Upper lobe of left lung (tissue), 6 donors: ENCODE measurements at regions not wholly inside any gene's neighbourhood (a gene's known extent, or its start where the extent isn't known, plus 50 kb on each side); places are given as distances from the start of the nearest gene placed in this dataset.

ENCODE experiments used
- ATAC-seq, 2 donors: fragments of 200-7000 bp; cut with Tn5 transposase; one replicate each; pipeline ENCODE4 v1.9.1; 2022; ENCODE audit warnings: mild to moderate bottlenecking in 2 of 2, moderate library complexity in 2 of 2; ENCODE audit not compliant: low FRiP score in 2 of 2
- DNase-seq, 2 donors: peaks; one replicate each; pipeline ENCODE4 v3.0.0-alpha.2; 2019 to 2020
- H3K27ac ChIP-seq, 4 donors: fragments of 200-600 bp; sonication (generic); one replicate each; pipeline ENCODE4 v1.5.1; 2016 to 2019
- H3K27me3 ChIP-seq, 4 donors: fragments of 200-600 bp; sonication (generic); one replicate each; pipeline ENCODE4 v1.5.1; 2017 to 2019
- H3K36me3 ChIP-seq, 4 donors: fragments of 200-600 bp; sonication (generic); one replicate each; pipeline ENCODE4 v1.5.1; 2016 to 2019
- H3K4me1 ChIP-seq, 4 donors: fragments of 200-600 bp; sonication (generic); one replicate each; pipeline ENCODE4 v1.5.1; 2018 to 2019
- H3K4me3 ChIP-seq, 4 donors: fragments of 200-600 bp; sonication (generic); one replicate each; pipeline ENCODE4 v1.5.1; 2017 to 2019; ENCODE audit warnings: mild to moderate bottlenecking in 2 of 4, moderate library complexity in 1 of 4
- H3K9me3 ChIP-seq, 4 donors: fragments of 200-600 bp; sonication (generic); one replicate each; pipeline ENCODE4 v1.5.1; 2018 to 2019
- EP300 ChIP-seq, 4 donors: sonication (generic); formaldehyde crosslinking; IDR thresholded peaks; one replicate each; pipeline ENCODE4 v1.5.1; 2017; ENCODE audit warnings: antibody characterized with exemption in 4 of 4, control low read depth in 2 of 4
- POLR2A ChIP-seq, 4 donors: fragments of 450-650 bp; IDR thresholded peaks; one replicate each; pipeline ENCODE4 v1.5.1; 2016 to 2017; ENCODE audit warnings: antibody characterized with exemption in 4 of 4, mild to moderate bottlenecking in 2 of 4
- POLR2AphosphoS5 ChIP-seq, 2 donors: sonication (generic); formaldehyde crosslinking; IDR thresholded peaks; one replicate each; pipeline ENCODE4 v1.5.1; 2017; ENCODE audit warnings: antibody characterized with exemption in 2 of 2
- WGBS, 2 donors: methylation state at CpG; one replicate each; pipeline ENCODE4 v1.1.5; 2017 to 2018; 5-methylcytosine and 5-hydroxymethylcytosine counted together
- TF ChIP-seq, protein P1 (sequence below), 6 experiments: fragments of 450-650 bp in 4 of 6; fragments of 200-600 bp in 2 of 6; sonication (generic) in 2 of 6; IDR thresholded peaks; one replicate each; pipeline ENCODE4 v1.5.1; 2016 to 2019; ENCODE audit warnings: antibody characterized with exemption in 6 of 6
- donor health status: DM: no; HTN: no; CAD: no; lungs with moderate emphysema.
- donor health status: DM: no; HTN: yes; CAD: no; lungs with severe emphysema.

GRCh38 chr6:6376845-6377244 lies 56.4 kb upstream of the F13A1 start:
- no peak for TF ChIP-seq POLR2AphosphoS5 (IDR thresholded peaks at IDR 0.05)
- no peak for TF ChIP-seq POLR2A (IDR thresholded peaks at IDR 0.05)
- TF ChIP-seq, protein P1, sequence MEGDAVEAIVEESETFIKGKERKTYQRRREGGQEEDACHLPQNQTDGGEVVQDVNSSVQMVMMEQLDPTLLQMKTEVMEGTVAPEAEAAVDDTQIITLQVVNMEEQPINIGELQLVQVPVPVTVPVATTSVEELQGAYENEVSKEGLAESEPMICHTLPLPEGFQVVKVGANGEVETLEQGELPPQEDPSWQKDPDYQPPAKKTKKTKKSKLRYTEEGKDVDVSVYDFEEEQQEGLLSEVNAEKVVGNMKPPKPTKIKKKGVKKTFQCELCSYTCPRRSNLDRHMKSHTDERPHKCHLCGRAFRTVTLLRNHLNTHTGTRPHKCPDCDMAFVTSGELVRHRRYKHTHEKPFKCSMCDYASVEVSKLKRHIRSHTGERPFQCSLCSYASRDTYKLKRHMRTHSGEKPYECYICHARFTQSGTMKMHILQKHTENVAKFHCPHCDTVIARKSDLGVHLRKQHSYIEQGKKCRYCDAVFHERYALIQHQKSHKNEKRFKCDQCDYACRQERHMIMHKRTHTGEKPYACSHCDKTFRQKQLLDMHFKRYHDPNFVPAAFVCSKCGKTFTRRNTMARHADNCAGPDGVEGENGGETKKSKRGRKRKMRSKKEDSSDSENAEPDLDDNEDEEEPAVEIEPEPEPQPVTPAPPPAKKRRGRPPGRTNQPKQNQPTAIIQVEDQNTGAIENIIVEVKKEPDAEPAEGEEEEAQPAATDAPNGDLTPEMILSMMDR (IDR thresholded peaks at IDR 0.05), result no peak
- no peak for TF ChIP-seq EP300 (IDR thresholded peaks at IDR 0.05)
- no peaks in the 10 kb centered on the region for H3K4me1 ChIP-seq
- DNase-seq (no peak), ATAC-seq (no peak)
- H3K36me3 ChIP-seq, result no peaks in the 10 kb centered on the region
- H3K27ac ChIP-seq, result no peak overlapping the region
- no peaks in the 10 kb centered on the region for H3K9me3 ChIP-seq
- WGBS, 2 donors, result 85 to 91% methylated on average over 4 to 6 of the region's 6 CpGs
- no peaks in the 10 kb centered on the region for H3K27me3 ChIP-seq
- no peak overlapping the region for H3K4me3 ChIP-seq

DNA sequence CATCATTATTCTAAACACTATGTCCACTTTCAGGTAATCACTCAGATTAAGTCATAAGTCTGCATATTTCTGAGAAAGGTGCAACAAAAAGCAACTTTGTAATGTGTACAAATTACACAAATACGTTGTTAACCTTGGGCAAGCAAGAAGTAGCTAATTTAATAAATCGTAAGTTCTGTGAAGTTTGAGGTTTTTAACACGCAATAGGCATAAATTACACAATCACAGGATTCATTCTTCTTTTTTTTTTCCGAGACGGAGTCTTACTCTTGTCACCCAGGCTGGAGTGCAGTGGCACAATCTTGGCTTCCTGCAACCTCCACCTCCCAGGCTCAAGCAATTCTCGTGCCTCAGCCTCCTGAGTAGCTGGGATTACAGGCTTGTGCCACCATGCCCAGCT lies 57.2 kb upstream of the F13A1 start:
- DNase-seq, result peak in 1 of 2 donors; percentile 31
- 70 to 79% methylated on average over 6 of the region's 6 CpGs for WGBS, 2 donors
- TF ChIP-seq POLR2AphosphoS5 (IDR thresholded peaks at IDR 0.05) (no peak), POLR2A (IDR thresholded peaks at IDR 0.05) (no peak), EP300 (IDR thresholded peaks at IDR 0.05) (no peak)
- TF ChIP-seq, protein P1 (IDR thresholded peaks at IDR 0.05), result no peak
- Histone ChIP-seq H3K27ac (peak overlapping the region in 1 of 4 donors; percentile 30), H3K4me3 (no peak overlapping the region), H3K36me3 (no peaks in the 10 kb centered on the region), H3K4me1 (no peaks in the 10 kb centered on the region), H3K27me3 (no peaks in the 10 kb centered on the region), H3K9me3 (no peaks in the 10 kb centered on the region)
- ATAC-seq, result no peak

DNA sequence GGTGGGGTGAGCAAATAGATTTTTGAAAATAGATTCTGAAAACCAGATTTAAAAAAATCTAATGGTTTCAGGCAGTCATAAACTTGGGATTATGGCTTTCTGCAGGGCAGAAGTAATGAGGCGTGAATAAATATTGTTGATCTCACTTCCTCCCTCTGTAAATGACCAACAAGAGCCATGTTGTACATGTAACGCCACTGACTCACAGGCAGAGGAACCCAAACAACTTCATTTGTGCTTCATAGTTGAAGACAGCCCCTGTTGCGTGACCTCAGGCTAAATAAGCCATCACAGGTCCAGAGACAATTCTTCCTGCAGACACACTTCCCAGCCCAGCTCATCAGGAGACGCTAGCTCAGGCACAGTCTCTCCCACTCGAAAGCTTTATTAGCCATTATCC lies 59.1 kb upstream of the F13A1 start:
- no peak for ATAC-seq

DNA sequence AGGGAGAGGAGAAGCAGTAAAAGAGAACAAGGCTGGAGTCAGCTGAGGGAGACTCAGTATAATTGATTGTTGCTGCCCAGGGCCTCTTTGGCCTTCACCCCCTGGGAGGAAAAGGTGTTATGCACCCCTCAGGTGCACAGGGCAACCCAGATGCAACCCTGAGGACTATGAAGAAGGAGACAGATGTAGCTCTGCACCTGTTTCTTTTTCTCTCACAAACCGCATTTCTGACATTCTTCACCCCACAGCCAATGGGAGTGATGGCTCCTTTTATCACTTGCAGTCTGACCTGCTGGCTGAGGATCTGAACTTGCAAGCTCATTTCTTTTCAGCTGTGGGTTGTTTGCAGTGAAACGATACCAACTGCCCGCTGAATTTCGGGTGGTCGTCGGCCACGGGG lies 64.1 kb upstream of the F13A1 start:
- WGBS, 2 donors, result 68 to 75% methylated on average over 7 of the region's 7 CpGs
- TF ChIP-seq EP300 (IDR thresholded peaks at IDR 0.05), result no peak
- no peak for TF ChIP-seq POLR2AphosphoS5 (IDR thresholded peaks at IDR 0.05)
- TF ChIP-seq, protein P1 (IDR thresholded peaks at IDR 0.05), result no peak
- TF ChIP-seq POLR2A (IDR thresholded peaks at IDR 0.05), result no peak
- no peaks in the 10 kb centered on the region for H3K27me3 ChIP-seq

More for the DNA sequence above, 59.1 kb upstream of the F13A1 start:
- Histone ChIP-seq H3K9me3 (no peaks in the 10 kb centered on the region), H3K27ac (no peak overlapping the region), H3K4me1 (no peaks in the 10 kb centered on the region), H3K4me3 (no peak overlapping the region), H3K36me3 (no peaks in the 10 kb centered on the region), H3K27me3 (no peaks in the 10 kb centered on the region)
- no peak for TF ChIP-seq POLR2AphosphoS5 (IDR thresholded peaks at IDR 0.05)
- no peak for TF ChIP-seq POLR2A (IDR thresholded peaks at IDR 0.05)
- TF ChIP-seq, protein P1 (IDR thresholded peaks at IDR 0.05), result no peak
- no peak for TF ChIP-seq EP300 (IDR thresholded peaks at IDR 0.05)
- WGBS, 2 donors, result 76 to 83% methylated on average over 4 to 5 of the region's 5 CpGs
- peak in 1 of 2 donors; percentile 29 for DNase-seq

GRCh38 chr6:6386010-6386409 lies 65.5 kb upstream of the F13A1 start:
- Histone ChIP-seq H3K9me3 (no peaks in the 10 kb centered on the region), H3K27me3 (no peaks in the 10 kb centered on the region), H3K4me3 (no peak overlapping the region), H3K4me1 (peaks cover 0 to 2% (median 0%) of the 10 kb centered on the region in 4 donors), H3K27ac (peak overlapping the region; percentile 31 to 71 (median 60)), H3K36me3 (no peaks in the 10 kb centered on the region)
- 46 to 49% methylated on average over 4 of the region's 4 CpGs for WGBS, 2 donors
- peak in 1 of 2 donors; percentile 54 for DNase-seq
- TF ChIP-seq POLR2A (IDR thresholded peaks at IDR 0.05) (no peak), EP300 (IDR thresholded peaks at IDR 0.05) (peak in 1 of 4 donors; percentile 14), POLR2AphosphoS5 (IDR thresholded peaks at IDR 0.05) (peak in 1 of 2 donors; percentile 66)
- TF ChIP-seq, protein P1 (IDR thresholded peaks at IDR 0.05), result no peak
- peak in 1 of 2 donors; percentile 78 for ATAC-seq

More for the DNA sequence above, 64.1 kb upstream of the F13A1 start:
- H3K9me3 ChIP-seq, result no peaks in the 10 kb centered on the region
- H3K4me1 ChIP-seq, result peaks cover 0 to 2% (median 0%) of the 10 kb centered on the region in 4 donors
- no peaks in the 10 kb centered on the region for H3K36me3 ChIP-seq
- no peak for DNase-seq
- ATAC-seq, result no peak
- no peak overlapping the region for H3K27ac ChIP-seq
- H3K4me3 ChIP-seq, result no peak overlapping the region
